Uterus (tissue), 3 donors: ENCODE measurements at regions not wholly inside any gene's neighbourhood (a gene's known extent, or its start where the extent isn't known, plus 50 kb on each side); places are given as distances from the start of the nearest gene placed in this dataset.

Experiments
- DNase-seq, 2 donors: peaks; one replicate each; pipeline ENCODE4 v3.0.0-alpha.2; 2019 to 2020
- H3K27ac ChIP-seq, 2 donors: fragments of 200-600 bp; sonication (generic); 1 replicate in 1 of 2; 2 replicates in 1 of 2; pipeline ENCODE4 v1.5.1; 2016 to 2018
- H3K27me3 ChIP-seq, 2 donors: fragments of 200-600 bp; sonication (generic); one replicate each; pipeline ENCODE4 v1.5.1; 2018 to 2019; ENCODE audit warnings: control low read depth in 1 of 2
- H3K36me3 ChIP-seq, 2 donors: fragments of 200-600 bp; sonication (generic); one replicate each; pipeline ENCODE4 v1.5.1; 2019; ENCODE audit warnings: control low read depth in 1 of 2
- H3K4me1 ChIP-seq, 2 donors: fragments of 200-600 bp; sonication (generic); one replicate each; pipeline ENCODE4 v1.5.1; 2018 to 2019; ENCODE audit warnings: control low read depth in 1 of 2
- H3K4me3 ChIP-seq, 2 donors: fragments of 200-600 bp; sonication (generic); 1 replicate in 1 of 2; 2 replicates in 1 of 2; pipeline ENCODE4 v1.5.1; 2018 to 2019; ENCODE audit warnings: mild to moderate bottlenecking in 1 of 2
- H3K9me3 ChIP-seq, 2 donors: fragments of 200-600 bp; sonication (generic); one replicate each; pipeline ENCODE4 v1.5.1; 2019; ENCODE audit warnings: control low read depth in 1 of 2
- CTCF ChIP-seq, 4 experiments: fragments of 200-600 bp in 2 of 4; fragments of 450-650 bp in 2 of 4; sonication (generic) in 2 of 4; IDR thresholded peaks; one replicate each; pipeline ENCODE4 v1.5.1; 2016 to 2019; ENCODE audit warnings: antibody characterized with exemption in 4 of 4, mild to moderate bottlenecking in 2 of 4, moderate library complexity in 1 of 4
- POLR2A ChIP-seq, 2 donors: fragments of 450-650 bp; IDR thresholded peaks; one replicate each; pipeline ENCODE4 v1.6.1; 2016; ENCODE audit warnings: antibody characterized with exemption in 2 of 2, mild to moderate bottlenecking in 1 of 2, moderate library complexity in 1 of 2
- intact Hi-C: fragments of 100-400 bp; cut with DNase I; formaldehyde crosslinking; loops from one replicate; pipeline ENCODE4 v1.15.1; 2023; ENCODE audit warnings: low total_unique reads
- donor health status: DM: yes; HTN: yes; CAD: no.

- no peak for DNase-seq
- TF ChIP-seq CTCF (IDR thresholded peaks at IDR 0.05), result no peak
- TF ChIP-seq POLR2A (IDR thresholded peaks at IDR 0.05), result no peak
- intact Hi-C loops, result no loop called here
- no peaks in the 10 kb centered on the region for H3K36me3 ChIP-seq
- no peak overlapping the region for H3K4me3 ChIP-seq
- H3K9me3 ChIP-seq, result no peaks in the 10 kb centered on the region
- no peaks in the 10 kb centered on the region for H3K27me3 ChIP-seq
- no peaks in the 10 kb centered on the region for H3K4me1 ChIP-seq
- H3K27ac ChIP-seq, result no peak overlapping the region
Observed at GRCh38 chr13:31455581-31455980, 255.8 kb downstream of the B3GLCT start.

- H3K36me3 ChIP-seq, result no peaks in the 10 kb centered on the region
- H3K27me3 ChIP-seq, result no peaks in the 10 kb centered on the region
- no peak overlapping the region for H3K27ac ChIP-seq
- no peak for DNase-seq
- intact Hi-C loops, result no loop called here
- no peaks in the 10 kb centered on the region for H3K9me3 ChIP-seq
- H3K4me3 ChIP-seq, result no peak overlapping the region
- TF ChIP-seq POLR2A (IDR thresholded peaks at IDR 0.05) (no peak), CTCF (IDR thresholded peaks at IDR 0.05) (no peak)
- H3K4me1 ChIP-seq, result no peaks in the 10 kb centered on the region
Observed at GRCh38 chr13:31456056-31456455, 256.3 kb downstream of the B3GLCT start.

GRCh38 chr13:31460061-31460460, 260.3 kb downstream of the B3GLCT start:
- Histone ChIP-seq H3K27ac (no peak overlapping the region), H3K36me3 (no peaks in the 10 kb centered on the region), H3K27me3 (no peaks in the 10 kb centered on the region), H3K4me3 (no peak overlapping the region), H3K9me3 (no peaks in the 10 kb centered on the region), H3K4me1 (no peaks in the 10 kb centered on the region)
- DNase-seq, result no peak
- intact Hi-C loops, result no loop called here
- TF ChIP-seq CTCF (IDR thresholded peaks at IDR 0.05) (no peak), POLR2A (IDR thresholded peaks at IDR 0.05) (no peak)

- TF ChIP-seq POLR2A (IDR thresholded peaks at IDR 0.05) (no peak), CTCF (IDR thresholded peaks at IDR 0.05) (no peak)
- no peak for DNase-seq
- intact Hi-C loops, result no loop called here
- Histone ChIP-seq H3K4me1 (no peaks in the 10 kb centered on the region), H3K27ac (no peak overlapping the region), H3K27me3 (no peaks in the 10 kb centered on the region), H3K9me3 (no peaks in the 10 kb centered on the region), H3K4me3 (no peak overlapping the region), H3K36me3 (no peaks in the 10 kb centered on the region)
Observed at GRCh38 chr13:31461923-31462322, 262.1 kb downstream of the B3GLCT start.

GRCh38 chr13:31462766-31463165, 263.0 kb downstream of the B3GLCT start:
- Histone ChIP-seq H3K4me1 (no peaks in the 10 kb centered on the region), H3K9me3 (no peaks in the 10 kb centered on the region), H3K36me3 (no peaks in the 10 kb centered on the region), H3K27me3 (no peaks in the 10 kb centered on the region), H3K4me3 (no peak overlapping the region), H3K27ac (no peak overlapping the region)
- TF ChIP-seq POLR2A (IDR thresholded peaks at IDR 0.05) (no peak), CTCF (IDR thresholded peaks at IDR 0.05) (no peak)
- DNase-seq, result no peak
- intact Hi-C loops, result no loop called here
